ENCODE measurements at regions not wholly inside any gene's neighbourhood (a gene's known extent, or its start where the extent isn't known, plus 50 kb on each side); places are given as distances from the start of the nearest gene placed in this dataset.

DNA sequence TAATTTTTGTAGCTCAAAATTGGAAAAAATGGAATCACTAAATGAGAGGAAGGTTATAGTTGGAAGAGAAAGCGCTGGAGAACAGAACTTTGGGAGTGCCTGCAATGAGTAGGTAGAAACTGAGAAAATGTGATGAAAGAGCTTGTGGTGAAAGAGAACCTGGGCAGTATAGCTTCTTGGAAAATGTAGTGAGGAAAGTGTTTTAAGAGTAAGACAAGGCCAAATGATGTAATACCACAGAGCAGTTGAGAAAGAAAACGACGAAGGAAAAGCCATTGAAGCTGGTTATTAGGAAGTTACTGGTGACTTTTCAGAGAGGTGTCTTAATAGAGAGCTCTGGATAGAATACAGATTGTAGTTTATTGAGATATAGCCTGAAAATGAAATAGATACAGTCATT, 255.3 kb downstream of the AEBP2 start:
- Histone ChIP-seq H3K27me3 (ENCODE audit: control insufficient read depth in 4 of 4, insufficient read depth in 4 of 4, low read length in 3 of 4) (no peaks in the 10 kb centered on the region), H3K27ac (ENCODE audit: low read depth in 1 of 2, low read length in 2 of 2) (no peak overlapping the region), H3K4me3 (ENCODE audit: low read depth in 1 of 3, low read length in 3 of 3) (no peak overlapping the region), H3K4me1 (ENCODE audit: control insufficient read depth in 4 of 4, insufficient read depth in 4 of 4, low read length in 3 of 4) (no peaks in the 10 kb centered on the region), H3K9ac (ENCODE audit: low read depth in 1 of 2, low read length in 2 of 2) (no peak overlapping the region), H3K9me3 (ENCODE audit: control insufficient read depth in 4 of 4, low read length in 3 of 4) (no peaks in the 10 kb centered on the region), H3K36me3 (ENCODE audit: control insufficient read depth in 4 of 4, insufficient read depth in 3 of 4, low read depth in 1 of 4, low read length in 3 of 4) (no peaks in the 10 kb centered on the region)
- 77% methylated on average over 3 of the region's 3 CpGs for WGBS
- no peak for TF ChIP-seq HNF4G (IDR thresholded peaks at IDR 0.05)
- no peak for TF ChIP-seq NR2F2 (IDR thresholded peaks at IDR 0.05)
- TF ChIP-seq FOXA1 (IDR thresholded peaks at IDR 0.05), result no peak
- no peak for TF ChIP-seq TAF1 (conservative IDR thresholded peaks at IDR 0.05)
- no peak for TF ChIP-seq RXRA (IDR thresholded peaks at IDR 0.05)
- no peak for TF ChIP-seq ATF3 (IDR thresholded peaks at IDR 0.05)
- TF ChIP-seq RAD21 (IDR thresholded peaks at IDR 0.05), result no peak
- no peak for TF ChIP-seq SP1 (IDR thresholded peaks at IDR 0.05)
- TF ChIP-seq GABPA (IDR thresholded peaks at IDR 0.05 in 1 of 2, conservative IDR thresholded peaks at IDR 0.05 in 1 of 2), result no peak
- no peak for TF ChIP-seq REST (IDR thresholded peaks at IDR 0.05)
- no peak for TF ChIP-seq FOXA2 (IDR thresholded peaks at IDR 0.05)
- TF ChIP-seq CTCF (IDR thresholded peaks at IDR 0.05; ENCODE audit: low read depth, low read length, missing input control), result no peak
- TF ChIP-seq ZBTB33 (IDR thresholded peaks at IDR 0.05), result no peak
- no peak for TF ChIP-seq YY1 (IDR thresholded peaks at IDR 0.05)
- TF ChIP-seq JUND (IDR thresholded peaks at IDR 0.05), result no peak
- TF ChIP-seq HNF4A (conservative IDR thresholded peaks at IDR 0.05), result no peak
- TF ChIP-seq EGR1 (IDR thresholded peaks at IDR 0.05; ENCODE audit: low read depth in 2 of 2), result no peak
- TF ChIP-seq, protein P1, sequence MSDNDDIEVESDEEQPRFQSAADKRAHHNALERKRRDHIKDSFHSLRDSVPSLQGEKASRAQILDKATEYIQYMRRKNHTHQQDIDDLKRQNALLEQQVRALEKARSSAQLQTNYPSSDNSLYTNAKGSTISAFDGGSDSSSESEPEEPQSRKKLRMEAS (IDR thresholded peaks at IDR 0.05), result no peak
- no peak for DNase-seq (ENCODE audit: low spot score)
